Posterior vena cava (tissue), 2 donors: ENCODE measurements at regions not wholly inside any gene's neighbourhood (a gene's known extent, or its start where the extent isn't known, plus 50 kb on each side); places are given as distances from the start of the nearest gene placed in this dataset.

ENCODE experiments used
- DNase-seq: peaks from one replicate; pipeline ENCODE4 v3.0.0-alpha.2; 2020; ENCODE audit warnings: low spot score
- intact Hi-C, 2 donors: fragments of 100-400 bp; cut with DNase I; formaldehyde crosslinking; loops; one replicate each; pipeline versions ENCODE4 v1.14.1 to v1.14.2; 2022 to 2023
- donor health status: DM: yes; HTN: yes; CAD: no.
- donor health status: DM: yes; HTN: yes; CAD: no.

GRCh38 chr21:38725196-38726157 is 80.3 kb upstream of the ETS2 start:
- no peak for DNase-seq
- intact Hi-C loops: no loop called here

- DNase-seq: no peak
- intact Hi-C loops: no loop called here
Observed at GRCh38 chr21:38726482-38726881, 79.2 kb upstream of the ETS2 start.

- intact Hi-C loops: no loop called here
Observed at GRCh38 chr21:38729291-38729690, 76.4 kb upstream of the ETS2 start.

GRCh38 chr21:38729754-38730379 is 75.9 kb upstream of the ETS2 start:
- DNase-seq: no peak
- intact Hi-C loops: loop anchor here (5.0 kb wide), 2 partner anchors 397 to 407 kb away; no protein-coding TSS in a partner anchor

More at GRCh38 chr21:38729291-38729690, 76.4 kb upstream of the ETS2 start:
- no peak for DNase-seq

GRCh38 chr21:38733972-38734546 is 71.7 kb upstream of the ETS2 start:
- peak; percentile 98 for DNase-seq
- intact Hi-C loops: loop anchor here (5.0 kb wide), 2 partner anchors 393 to 403 kb away; no protein-coding TSS in a partner anchor

GRCh38 chr21:38734646-38735365 is 70.9 kb upstream of the ETS2 start:
- intact Hi-C loops: loop anchor here (5.0 kb wide), 2 partner anchors 392 to 402 kb away; no protein-coding TSS in a partner anchor
- no peak for DNase-seq

DNA sequence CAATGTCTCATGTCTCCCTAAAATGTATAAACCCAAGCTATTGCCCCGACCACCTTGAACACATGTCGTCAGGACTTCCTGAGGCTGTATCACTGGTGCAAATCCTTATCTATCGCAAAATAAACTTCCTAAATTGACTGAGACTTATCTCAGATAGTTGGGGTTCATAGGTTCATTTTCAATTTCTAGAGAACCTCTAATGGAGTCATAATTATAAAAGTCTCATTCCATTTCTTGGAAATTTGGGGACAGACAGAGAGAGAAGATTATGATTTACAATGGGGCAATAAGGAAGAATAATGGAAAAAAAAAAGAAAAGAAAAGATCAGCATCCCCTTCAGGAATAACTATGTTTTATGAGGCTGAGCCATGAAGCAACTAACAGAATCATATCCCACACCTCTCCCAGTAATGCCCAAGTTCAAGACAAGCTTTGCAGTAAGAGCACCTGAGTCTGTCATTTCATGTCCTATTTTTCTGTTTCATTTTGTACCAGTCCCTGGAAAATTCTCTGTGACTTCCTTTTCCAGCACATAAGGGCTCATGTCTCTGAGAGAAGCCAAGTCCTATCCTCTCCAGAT is 70.0 kb upstream of the ETS2 start:
- no peak for DNase-seq
- intact Hi-C loops: loop anchor here in 1 of 2 donors (5.0 kb wide), 1 partner anchor 402 kb away; no protein-coding TSS in a partner anchor

DNA sequence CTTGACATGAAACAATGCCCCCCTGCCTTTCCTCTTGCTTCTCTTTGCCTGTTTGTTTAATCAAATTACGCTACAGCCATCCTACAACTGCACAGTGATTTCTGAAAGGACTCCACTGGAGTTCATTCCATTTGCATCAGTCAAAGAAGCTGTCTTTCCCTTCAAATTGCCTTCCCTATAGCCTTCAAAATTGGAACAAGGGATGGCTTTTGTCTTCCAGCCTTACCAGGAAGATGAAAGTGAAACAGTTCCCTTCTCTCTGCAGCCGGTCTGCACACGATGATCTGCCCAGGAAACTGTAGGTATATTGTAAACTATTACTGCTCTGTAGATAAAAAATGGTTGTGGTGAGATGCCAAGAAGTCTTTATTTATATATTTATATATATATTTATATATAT is 65.6 kb upstream of the ETS2 start:
- intact Hi-C loops: loop anchor here in 1 of 2 donors (10.0 kb wide), 1 partner anchor 55 kb away; no protein-coding TSS in a partner anchor
- DNase-seq: no peak

DNA sequence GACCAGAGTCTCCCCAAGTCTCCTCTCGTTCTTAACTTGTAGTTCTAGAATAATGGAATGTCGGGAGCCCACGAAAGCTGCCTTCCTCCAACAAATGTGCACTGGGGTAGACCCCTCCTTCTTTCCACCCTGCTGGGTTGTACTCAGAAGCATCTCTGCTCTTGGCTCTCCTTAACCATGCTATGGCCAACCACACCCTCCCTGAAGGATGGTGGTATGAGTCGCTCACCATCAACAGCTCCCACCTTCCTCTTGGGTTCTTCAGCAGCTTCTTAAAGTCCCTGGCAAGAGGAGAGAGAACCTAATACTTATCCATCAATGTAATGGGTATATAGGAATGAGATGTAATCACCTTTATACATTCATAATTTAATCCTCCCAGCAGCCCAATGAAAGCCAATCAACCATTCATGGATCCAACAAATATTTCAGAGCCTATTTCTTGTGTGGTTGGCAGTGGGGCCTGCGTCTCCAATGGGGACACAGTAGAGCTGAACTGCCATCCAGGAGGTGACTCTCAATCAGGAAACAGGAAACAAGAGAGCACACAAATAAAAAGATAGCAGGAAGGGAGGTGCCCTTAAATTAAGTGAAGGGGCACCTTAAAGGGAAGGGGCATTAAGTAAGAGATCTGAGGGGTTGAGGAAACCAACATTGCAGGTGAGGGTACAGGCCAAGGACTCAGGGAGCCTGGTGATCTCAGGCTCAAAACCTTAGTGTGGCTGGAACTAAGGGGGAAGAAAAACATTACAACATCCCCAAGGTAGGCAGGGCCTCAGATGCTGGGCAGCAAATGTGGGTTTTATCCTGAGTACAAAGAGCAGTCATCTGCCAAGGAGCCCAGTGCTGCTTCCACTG is 64.4 kb upstream of the ETS2 start:
- intact Hi-C loops: loop anchor here in 1 of 2 donors (10.0 kb wide), 1 partner anchor 53 kb away; no protein-coding TSS in a partner anchor
- DNase-seq: no peak

DNA sequence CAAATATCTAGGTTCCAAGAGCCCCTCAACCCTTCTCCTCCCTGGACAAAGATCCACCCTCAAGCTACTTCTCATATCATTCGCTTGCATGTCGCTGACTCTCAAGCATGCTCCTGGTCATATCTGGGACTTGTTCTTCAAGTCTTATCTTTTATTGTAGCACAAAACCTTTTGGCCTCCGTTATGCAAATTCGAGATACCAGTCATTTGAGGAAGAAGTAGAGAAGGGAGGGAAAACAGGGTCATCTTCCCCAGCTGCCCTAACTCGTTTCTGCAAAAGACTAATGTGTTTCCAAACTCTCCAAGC is 63.8 kb upstream of the ETS2 start:
- intact Hi-C loops: loop anchor here in 1 of 2 donors (10.0 kb wide), 1 partner anchor 53 kb away; no protein-coding TSS in a partner anchor

DNA sequence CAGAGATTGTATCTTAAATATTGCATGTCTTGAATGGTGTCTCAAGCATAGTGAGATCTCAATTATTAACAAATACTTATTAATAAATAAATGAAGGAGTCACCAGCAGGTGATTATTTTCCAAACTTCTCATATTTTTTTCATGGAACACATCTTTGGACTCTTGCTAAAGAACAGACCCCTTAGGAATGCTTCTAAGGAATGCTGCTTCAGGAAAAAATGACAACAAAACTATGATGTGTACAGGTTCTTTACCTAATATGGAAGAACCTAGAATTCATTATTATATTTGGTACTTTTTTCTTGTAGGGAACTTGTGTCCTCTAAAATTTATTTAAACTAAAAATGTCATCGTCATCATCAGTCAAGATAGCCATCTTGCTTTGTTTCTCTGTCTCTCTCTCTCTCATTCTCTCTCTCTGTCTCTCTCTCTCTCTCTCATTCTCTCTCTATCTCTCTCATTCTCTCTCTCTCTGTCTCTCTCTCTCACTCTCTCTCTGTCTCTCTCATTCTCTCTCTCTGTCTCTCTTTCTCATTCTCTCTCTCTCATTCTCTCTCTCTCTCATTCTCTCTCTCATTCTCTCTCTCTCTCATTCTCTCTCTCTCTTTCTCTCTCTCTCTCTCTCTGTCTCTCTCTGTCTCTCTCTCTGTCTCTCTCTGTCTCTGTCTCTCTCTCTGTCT is 63.0 kb upstream of the ETS2 start:
- DNase-seq: no peak
- intact Hi-C loops: loop anchor here in 1 of 2 donors (10.0 kb wide), 1 partner anchor 52 kb away; no protein-coding TSS in a partner anchor

More for the DNA sequence above, 63.8 kb upstream of the ETS2 start:
- no peak for DNase-seq

GRCh38 chr21:38743772-38744529 is 61.8 kb upstream of the ETS2 start:
- intact Hi-C loops: loop anchor here in 1 of 2 donors (10.0 kb wide), 1 partner anchor 51 kb away; no protein-coding TSS in a partner anchor
- DNase-seq: no peak

DNA sequence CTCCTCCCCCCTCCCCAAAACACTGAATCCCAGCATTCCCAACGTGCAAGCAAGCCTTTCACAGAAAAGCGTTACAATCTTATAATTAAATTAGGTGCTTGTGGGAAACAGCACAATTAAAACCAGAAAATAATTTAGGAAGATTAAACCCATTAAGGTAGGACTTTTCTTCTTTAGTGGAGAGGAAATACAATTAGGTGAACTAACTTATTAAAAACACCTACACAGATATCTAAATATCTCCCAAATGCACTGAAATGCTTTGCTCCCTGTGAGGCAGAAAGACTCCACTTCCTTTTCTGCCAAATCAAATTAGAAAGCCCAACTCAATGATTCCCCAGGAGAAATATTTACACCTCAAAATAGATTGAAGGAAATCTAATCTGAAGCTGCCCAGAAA is 60.9 kb upstream of the ETS2 start:
- intact Hi-C loops: loop anchor here in 1 of 2 donors (10.0 kb wide), 1 partner anchor 50 kb away; no protein-coding TSS in a partner anchor
- no peak for DNase-seq

GRCh38 chr21:38747810-38748209 is 57.9 kb upstream of the ETS2 start:
- DNase-seq: no peak
- intact Hi-C loops: loop anchor here in 1 of 2 donors (10.0 kb wide), 1 partner anchor 47 kb away; no protein-coding TSS in a partner anchor

DNA sequence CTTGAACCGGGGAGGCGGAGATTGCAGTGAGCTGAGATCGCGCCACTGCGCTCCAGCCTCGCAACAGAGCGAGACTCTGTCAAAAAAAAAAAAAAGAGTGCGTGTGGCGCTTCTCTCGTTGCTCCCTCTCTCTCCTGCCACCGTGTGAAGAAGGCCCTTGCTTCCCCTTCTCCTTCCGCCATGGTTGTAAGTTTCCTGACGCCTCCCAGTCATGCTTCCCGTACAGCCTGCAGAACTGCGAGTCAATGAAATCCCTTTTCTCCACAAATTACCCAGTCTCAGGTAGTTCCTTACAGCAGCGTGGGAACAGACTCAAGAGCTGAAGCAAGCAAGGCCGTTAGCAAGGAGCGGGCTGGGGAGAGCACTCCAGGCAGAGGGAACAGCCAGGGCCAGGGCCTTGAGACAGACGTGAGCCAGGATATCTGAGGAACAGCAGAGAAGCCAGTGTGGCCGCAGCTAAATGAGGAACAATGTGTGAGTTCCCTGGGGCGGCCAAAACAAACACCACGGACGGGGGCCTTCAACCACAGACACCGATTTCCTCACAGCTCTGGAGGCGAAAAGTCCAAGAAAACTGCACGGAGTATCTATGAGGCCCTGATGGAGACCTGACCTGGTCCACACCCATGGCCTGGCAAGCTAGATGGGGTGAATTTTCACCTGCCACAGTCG is 54.2 kb upstream of the ETS2 start:
- intact Hi-C loops: loop anchor here in 1 of 2 donors (10.0 kb wide), 2 partner anchors 53 to 163 kb away; partner anchors contain the start of gene ETS2
- peak; percentile 94 for DNase-seq
